A673 (cell line): ENCODE measurements at regions not wholly inside any gene's neighbourhood (a gene's known extent, or its start where the extent isn't known, plus 50 kb on each side); places are given as distances from the start of the nearest gene placed in this dataset.

Source experiments
- CTCF ChIP-seq: fragments of 300-800, 200-600 bp; sonication (generic); conservative IDR thresholded peaks from 2 replicates; pipeline ENCODE4 v1.5.1; 2017; ENCODE audit warnings: low read depth, mild to moderate bottlenecking, antibody characterized with exemption, low read length, moderate library complexity, mixed read lengths
- EZH2 ChIP-seq: fragments of 200-600 bp; sonication (generic); IDR thresholded peaks from 2 replicates; pipeline ENCODE4 v1.6.1; 2017; ENCODE audit warnings: borderline replicate concordance, low read depth, mild to moderate bottlenecking, mixed read lengths, antibody characterized with exemption, low read length; ENCODE audit not compliant: poor library complexity, severe bottlenecking

GRCh38 chr9:108041551-108041950 lies 552.0 kb upstream of the KLF4 start:
- no peak for TF ChIP-seq CTCF
- no peak for TF ChIP-seq EZH2
